ENCODE measurements at regions not wholly inside any gene's neighbourhood (a gene's known extent, or its start where the extent isn't known, plus 50 kb on each side); places are given as distances from the start of the nearest gene placed in this dataset.

DNA sequence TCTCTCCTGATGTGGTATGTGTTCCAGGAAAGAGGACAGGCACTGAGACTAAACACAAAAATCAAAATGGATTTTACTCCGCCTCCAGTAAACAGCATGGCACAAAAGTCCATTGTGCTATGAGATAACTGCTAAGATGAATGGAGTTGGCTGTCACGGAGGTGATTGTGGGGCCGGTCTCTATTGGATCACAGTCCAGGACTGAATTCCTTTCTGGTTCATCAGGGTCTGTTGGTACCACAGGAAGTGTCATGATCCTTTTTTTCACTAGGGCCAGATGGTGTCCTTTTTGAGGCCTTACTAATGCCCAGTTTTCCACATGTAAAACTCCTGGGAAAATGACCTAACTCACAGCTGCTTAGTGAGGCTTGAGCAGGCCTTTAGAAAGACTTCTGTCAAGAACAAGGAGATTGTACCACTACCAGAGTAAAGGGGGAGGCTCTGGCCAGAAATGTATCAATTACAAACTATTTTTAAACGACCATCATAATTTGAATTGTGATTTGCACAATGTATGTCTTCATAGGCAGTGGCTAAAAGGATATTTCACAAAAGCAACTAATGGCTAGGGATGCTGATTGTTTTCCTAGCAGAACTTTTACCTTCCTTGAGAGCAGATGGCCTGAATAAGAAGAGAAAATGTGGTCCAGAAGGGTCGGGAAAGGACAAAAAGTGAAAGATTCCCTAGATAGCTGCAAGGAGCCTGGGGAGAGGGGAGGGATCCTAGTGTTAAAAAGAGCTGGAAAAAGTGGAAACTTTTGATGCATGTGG, 192.2 kb upstream of the POU3F2 start:
- H3K9me3 Mint-ChIP-seq: no peaks in the 10 kb centered on the region
- no peak for ATAC-seq
- peaks cover 2% of the 10 kb centered on the region for H3K27me3 Mint-ChIP-seq
- H3K4me1 Mint-ChIP-seq: no peaks in the 10 kb centered on the region
- no peak overlapping the region for H3K4me3 Mint-ChIP-seq
- no peak overlapping the region for H3K27ac Mint-ChIP-seq
- no peaks in the 10 kb centered on the region for H3K36me3 Mint-ChIP-seq (ENCODE audit: low read depth)
- no peak for DNase-seq

DNA sequence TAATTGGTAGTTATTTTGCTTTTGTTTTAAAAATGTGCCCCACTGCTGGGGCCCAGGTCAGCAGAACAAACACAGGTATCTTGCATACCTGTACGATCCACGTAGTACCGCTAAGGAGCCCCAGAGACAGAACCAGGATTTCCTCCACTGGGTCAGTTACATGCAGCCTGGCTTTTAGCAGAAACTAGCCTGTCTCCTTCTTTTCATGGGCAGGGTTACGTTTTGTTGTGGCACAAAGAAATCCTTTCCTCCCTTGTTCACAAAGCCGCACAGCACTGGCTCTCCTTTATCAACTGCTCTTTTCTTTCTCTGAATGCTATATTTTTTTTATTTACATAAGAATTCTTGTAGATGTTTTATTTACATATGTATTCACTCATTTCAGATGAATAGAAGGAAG, 190.3 kb upstream of the POU3F2 start:
- Mint-ChIP-seq H3K9me3 (no peaks in the 10 kb centered on the region), H3K27ac (no peak overlapping the region), H3K4me3 (no peak overlapping the region), H3K36me3 (ENCODE audit: low read depth) (no peaks in the 10 kb centered on the region), H3K27me3 (peaks cover 2% of the 10 kb centered on the region), H3K4me1 (no peaks in the 10 kb centered on the region)
- no peak for DNase-seq
- ATAC-seq: no peak

DNA sequence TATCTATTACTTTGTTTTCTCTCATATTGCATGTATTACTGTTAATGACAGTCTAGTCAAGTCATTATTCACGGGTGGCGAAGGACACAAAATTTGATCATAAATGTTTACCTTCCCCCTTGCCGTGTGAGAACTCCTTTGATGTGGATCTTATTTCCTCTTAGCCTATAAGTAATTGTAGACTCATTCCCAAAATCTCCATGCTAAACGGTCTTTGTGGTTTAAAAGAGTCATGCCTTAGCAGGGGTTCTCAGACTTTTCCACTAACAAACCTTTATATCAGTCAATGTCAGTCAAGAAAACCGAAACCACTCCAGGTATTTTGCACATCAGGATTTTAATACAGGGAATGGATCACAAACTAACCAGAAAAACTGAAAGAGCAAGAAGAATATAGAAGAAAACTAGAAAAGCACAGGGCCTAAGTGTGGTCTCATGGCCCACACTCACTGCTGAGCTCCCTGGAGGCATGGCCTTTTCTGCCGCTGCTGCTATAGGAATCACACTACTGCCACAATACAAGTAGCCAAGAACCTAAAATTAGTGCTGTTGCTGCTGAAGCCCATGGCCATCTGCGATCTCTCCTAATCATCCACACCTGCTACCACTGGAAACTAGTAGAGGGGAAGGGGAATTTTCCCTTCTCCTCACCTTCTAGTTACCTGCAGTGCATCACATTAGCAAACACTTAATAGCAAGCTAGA, 186.0 kb upstream of the POU3F2 start:
- H3K4me1 Mint-ChIP-seq: no peaks in the 10 kb centered on the region
- no peaks in the 10 kb centered on the region for H3K9me3 Mint-ChIP-seq
- peaks cover 2% of the 10 kb centered on the region for H3K27me3 Mint-ChIP-seq
- no peak for ATAC-seq
- DNase-seq: no peak
- H3K27ac Mint-ChIP-seq: no peak overlapping the region
- no peaks in the 10 kb centered on the region for H3K36me3 Mint-ChIP-seq (ENCODE audit: low read depth)
- H3K4me3 Mint-ChIP-seq: no peak overlapping the region

DNA sequence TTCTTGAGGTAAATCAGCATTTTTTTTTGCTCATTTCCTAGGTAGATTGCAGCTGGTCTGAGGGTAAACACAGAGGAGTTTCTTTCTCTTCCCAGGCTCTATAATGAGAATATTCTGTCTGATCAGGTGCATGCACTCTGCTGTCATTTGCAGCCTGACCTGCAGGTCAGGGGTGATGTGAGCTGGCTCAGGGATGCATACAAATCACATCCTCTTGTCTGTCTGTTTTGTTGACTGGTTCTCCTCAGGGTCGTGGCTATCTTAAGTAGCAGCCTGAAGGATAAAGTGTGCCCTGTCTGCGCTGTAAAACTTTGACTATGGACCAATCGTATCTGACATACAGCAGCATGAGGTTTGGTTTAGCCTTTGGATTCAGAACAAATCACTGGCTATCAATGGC, 183.4 kb upstream of the POU3F2 start:
- ATAC-seq (no peak), DNase-seq (no peak)
- no peaks in the 10 kb centered on the region for H3K36me3 Mint-ChIP-seq (ENCODE audit: low read depth)
- no peaks in the 10 kb centered on the region for H3K27me3 Mint-ChIP-seq
- H3K4me3 Mint-ChIP-seq: no peak overlapping the region
- no peaks in the 10 kb centered on the region for H3K4me1 Mint-ChIP-seq
- no peaks in the 10 kb centered on the region for H3K9me3 Mint-ChIP-seq
- no peak overlapping the region for H3K27ac Mint-ChIP-seq

DNA sequence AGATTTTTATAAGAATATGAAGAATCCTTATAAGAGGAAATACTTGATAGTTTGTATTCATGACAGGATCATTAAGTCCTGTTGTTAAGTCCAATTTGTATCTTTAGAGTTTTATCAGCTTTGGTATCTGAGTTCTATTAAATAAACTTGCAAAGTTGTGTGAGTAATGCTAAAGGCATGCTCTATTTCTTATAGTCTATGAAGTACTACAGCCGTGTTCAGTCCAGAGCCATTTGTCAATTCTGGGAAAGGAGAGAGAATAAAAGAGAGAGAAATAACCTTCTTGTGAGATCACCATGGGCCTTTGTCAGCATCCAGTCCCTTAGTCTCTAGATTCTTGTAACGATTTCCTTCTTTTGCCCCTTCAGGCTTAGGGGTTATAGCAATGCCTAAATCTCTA, 181.2 kb upstream of the POU3F2 start:
- Mint-ChIP-seq H3K36me3 (ENCODE audit: low read depth) (no peaks in the 10 kb centered on the region), H3K4me1 (no peaks in the 10 kb centered on the region), H3K9me3 (peaks cover under 1% of the 10 kb centered on the region), H3K27me3 (no peaks in the 10 kb centered on the region), H3K4me3 (no peak overlapping the region), H3K27ac (no peak overlapping the region)
- ATAC-seq: no peak
- DNase-seq: no peak

DNA sequence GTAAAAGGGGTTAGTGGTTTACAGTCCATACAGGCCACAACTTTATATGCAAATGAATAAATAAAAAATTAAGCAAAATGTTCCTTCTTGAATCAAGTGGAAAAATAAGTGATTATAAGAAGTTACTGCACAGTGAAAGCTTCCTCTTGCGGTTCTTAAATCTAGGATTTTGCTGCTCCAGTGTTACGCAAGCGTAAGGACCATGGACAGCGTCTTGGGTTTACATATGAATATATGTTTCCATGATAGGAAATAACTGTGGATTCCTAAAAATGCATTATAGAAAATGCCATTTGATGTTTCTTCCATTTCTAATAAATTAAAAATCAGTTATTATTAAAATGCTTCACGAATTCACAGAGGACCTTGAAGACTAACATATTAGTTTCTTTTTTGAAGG, 176.6 kb upstream of the POU3F2 start:
- no peak for ATAC-seq
- peak; percentile 9 for DNase-seq
- Mint-ChIP-seq H3K4me3 (no peak overlapping the region), H3K27me3 (no peaks in the 10 kb centered on the region), H3K27ac (no peak overlapping the region), H3K36me3 (ENCODE audit: low read depth) (no peaks in the 10 kb centered on the region), H3K9me3 (peaks cover 10% of the 10 kb centered on the region), H3K4me1 (no peaks in the 10 kb centered on the region)

DNA sequence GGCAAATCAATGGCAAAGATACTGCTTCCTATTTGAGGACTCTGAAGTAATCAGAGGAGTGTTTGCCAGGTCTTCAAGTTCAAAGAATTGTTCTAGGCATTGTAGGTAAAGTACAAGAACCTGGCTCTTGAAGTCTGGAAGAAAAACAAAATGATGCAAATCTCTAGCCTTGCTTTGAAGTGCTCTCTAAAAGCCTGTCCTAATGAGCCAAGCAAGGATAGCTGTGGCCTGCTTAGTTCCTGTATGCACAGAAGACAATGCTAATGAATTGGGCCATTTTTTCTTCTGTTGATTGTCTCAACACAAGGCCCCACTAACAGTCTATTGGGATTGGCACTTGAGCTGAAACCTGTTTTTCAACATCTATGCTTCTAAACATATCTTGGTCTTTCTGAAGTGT, 165.0 kb upstream of the POU3F2 start:
- DNase-seq: no peak
- no peaks in the 10 kb centered on the region for H3K36me3 Mint-ChIP-seq (ENCODE audit: low read depth)
- no peak for ATAC-seq
- no peak overlapping the region for H3K27ac Mint-ChIP-seq
- no peak overlapping the region for H3K4me3 Mint-ChIP-seq
- H3K27me3 Mint-ChIP-seq: no peaks in the 10 kb centered on the region
- H3K4me1 Mint-ChIP-seq: no peaks in the 10 kb centered on the region
- H3K9me3 Mint-ChIP-seq: no peaks in the 10 kb centered on the region

DNA sequence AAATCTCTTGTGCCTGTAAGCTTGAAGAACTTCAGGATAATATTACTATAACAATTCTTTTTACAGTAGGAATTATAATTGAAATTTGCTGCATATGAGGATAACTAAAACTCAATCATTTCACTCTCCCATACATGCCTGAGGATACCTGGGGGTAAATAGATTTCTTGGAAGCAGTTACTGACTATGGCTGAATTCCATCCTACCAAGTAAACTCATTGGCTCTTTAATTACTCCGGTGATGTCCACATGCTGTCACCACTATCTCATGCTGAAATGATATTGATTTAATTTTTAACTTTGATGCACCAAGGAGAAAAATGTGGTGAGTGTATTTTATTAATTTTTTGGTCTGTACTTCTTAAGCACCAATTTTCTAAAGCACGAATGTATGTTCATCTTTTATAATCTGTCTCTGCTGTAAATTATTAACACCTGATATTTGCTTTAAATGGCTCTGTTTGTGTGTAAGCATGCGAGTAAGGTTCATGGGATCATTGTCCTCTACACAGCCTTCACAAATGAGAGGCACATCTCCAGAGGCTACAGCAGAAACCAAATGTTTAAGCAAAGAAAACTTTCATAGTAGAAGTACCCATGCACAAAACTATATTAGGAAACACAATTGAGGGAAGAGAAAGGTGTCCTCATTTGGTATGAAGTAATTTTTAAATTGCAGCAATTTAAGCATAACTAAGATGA, 164.2 kb upstream of the POU3F2 start:
- Mint-ChIP-seq H3K9me3 (no peaks in the 10 kb centered on the region), H3K4me1 (no peaks in the 10 kb centered on the region), H3K27ac (no peak overlapping the region), H3K27me3 (no peaks in the 10 kb centered on the region), H3K4me3 (no peak overlapping the region), H3K36me3 (ENCODE audit: low read depth) (no peaks in the 10 kb centered on the region)
- no peak for ATAC-seq
- DNase-seq: no peak

DNA sequence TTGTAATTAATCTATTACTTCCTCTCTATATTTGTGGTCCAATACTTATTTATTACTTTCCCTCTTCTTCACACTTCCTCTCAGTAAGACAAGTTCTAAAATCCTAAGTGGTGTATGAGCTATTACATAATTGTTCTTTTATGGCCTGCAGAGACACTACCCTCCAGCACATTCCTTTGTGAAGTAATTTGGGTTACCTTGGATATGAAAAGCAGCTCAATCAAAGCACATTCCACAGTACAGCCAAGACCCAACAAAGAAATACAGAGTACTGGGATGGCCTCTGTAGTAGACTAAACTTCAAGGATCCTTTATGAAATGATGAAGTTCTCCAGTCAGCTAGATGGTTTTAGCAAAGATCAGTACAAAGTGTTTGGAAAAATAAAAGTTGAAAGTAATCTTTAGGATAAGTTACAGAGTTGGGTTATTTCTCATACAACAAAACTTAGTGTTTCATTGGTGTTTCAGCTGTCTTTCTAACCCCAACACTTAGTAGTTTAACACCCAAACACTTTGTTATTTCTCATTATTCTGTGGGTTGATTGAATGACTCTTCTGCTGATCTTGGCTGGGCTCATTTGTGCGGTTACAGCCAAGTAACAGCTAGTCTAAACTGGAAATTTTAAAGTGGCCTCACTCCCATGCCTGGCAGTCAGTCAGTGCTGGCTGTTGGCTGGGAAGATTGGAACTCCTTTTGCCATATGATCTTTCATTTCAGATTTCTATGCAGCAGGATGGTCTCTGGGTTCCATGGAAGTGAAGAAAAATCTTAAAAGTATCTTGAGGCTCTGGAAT, 161.5 kb upstream of the POU3F2 start:
- Mint-ChIP-seq H3K9me3 (no peaks in the 10 kb centered on the region), H3K36me3 (ENCODE audit: low read depth) (no peaks in the 10 kb centered on the region), H3K27ac (no peak overlapping the region), H3K4me1 (no peaks in the 10 kb centered on the region), H3K4me3 (no peak overlapping the region), H3K27me3 (no peaks in the 10 kb centered on the region)
- ATAC-seq (no peak), DNase-seq (no peak)

DNA sequence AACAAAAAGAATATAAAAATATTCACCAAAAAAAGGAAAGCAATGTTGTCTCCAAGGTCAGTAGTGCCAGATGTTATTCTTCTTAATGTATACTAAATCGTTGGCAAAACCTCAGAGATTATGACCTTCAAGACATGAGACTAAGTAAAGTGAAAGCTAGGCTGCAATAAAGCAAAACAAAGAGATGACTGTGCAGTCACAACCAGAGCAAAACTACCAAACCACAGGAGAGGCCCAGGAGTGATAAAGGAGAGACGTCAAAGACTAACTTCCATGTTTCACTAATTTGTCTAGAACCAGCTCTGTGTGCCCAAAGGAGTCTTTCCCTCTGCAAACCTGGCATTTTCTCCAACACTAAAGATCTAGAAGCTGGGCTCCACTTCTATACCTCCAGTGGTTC, 155.9 kb upstream of the POU3F2 start:
- DNase-seq: no peak
- H3K9me3 Mint-ChIP-seq: no peaks in the 10 kb centered on the region
- H3K4me1 Mint-ChIP-seq: no peaks in the 10 kb centered on the region
- no peak for ATAC-seq
- no peak overlapping the region for H3K4me3 Mint-ChIP-seq
- no peaks in the 10 kb centered on the region for H3K27me3 Mint-ChIP-seq
- no peak overlapping the region for H3K27ac Mint-ChIP-seq
- no peaks in the 10 kb centered on the region for H3K36me3 Mint-ChIP-seq (ENCODE audit: low read depth)

DNA sequence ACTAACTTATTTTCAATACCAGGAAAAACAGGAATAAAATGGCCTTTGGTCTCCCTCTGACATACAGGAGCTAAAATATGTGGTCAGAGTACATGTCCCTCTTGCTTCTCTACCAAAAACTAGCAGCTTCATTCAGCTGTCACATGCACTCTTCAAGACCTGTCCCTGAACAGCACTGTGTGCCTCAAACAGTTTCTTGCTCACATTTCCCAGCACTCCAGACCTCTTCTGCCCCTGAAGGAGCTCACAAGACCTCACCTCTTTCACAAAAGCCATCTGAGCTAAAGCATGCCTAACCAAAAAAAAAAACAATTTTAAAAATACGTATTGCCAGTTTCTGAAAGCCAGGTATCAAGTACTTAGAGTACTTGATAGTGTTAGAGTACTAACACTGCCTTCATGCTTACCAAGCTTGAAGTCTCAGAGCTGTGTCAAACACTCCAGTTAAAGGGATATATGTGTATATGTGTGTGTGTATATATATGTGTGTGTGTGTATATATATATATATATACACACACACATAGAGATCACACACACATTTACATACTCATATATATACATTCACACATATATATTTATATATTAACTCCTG, 148.3 kb upstream of the POU3F2 start:
- Mint-ChIP-seq H3K9me3 (no peaks in the 10 kb centered on the region), H3K27ac (no peak overlapping the region), H3K4me1 (no peaks in the 10 kb centered on the region), H3K27me3 (peaks cover 3% of the 10 kb centered on the region), H3K36me3 (ENCODE audit: low read depth) (no peaks in the 10 kb centered on the region), H3K4me3 (no peak overlapping the region)
- no peak for ATAC-seq
- DNase-seq: no peak

DNA sequence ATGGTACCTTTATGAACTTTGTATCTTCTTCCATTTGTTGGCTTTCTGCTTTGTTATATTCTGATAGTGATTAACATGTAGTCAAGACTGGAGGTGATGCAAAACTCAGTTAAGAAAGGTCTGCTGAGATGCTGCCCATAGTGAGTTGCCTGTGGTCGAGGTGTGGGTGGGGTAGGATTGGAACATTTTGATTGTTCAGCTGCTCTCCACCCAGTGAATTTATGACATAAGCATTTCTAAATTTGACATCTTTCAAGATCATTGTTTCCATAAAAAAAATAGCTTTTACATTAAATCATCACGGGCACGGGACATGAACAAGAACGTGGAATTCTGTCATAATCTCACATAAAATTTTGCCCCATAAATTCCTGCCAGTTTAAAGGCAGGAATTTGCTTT, 146.6 kb upstream of the POU3F2 start:
- H3K4me3 Mint-ChIP-seq: no peak overlapping the region
- peaks cover 3% of the 10 kb centered on the region for H3K27me3 Mint-ChIP-seq
- no peak for ATAC-seq
- no peak for DNase-seq
- H3K36me3 Mint-ChIP-seq (ENCODE audit: low read depth): no peaks in the 10 kb centered on the region
- H3K9me3 Mint-ChIP-seq: no peaks in the 10 kb centered on the region
- no peaks in the 10 kb centered on the region for H3K4me1 Mint-ChIP-seq
- H3K27ac Mint-ChIP-seq: no peak overlapping the region

DNA sequence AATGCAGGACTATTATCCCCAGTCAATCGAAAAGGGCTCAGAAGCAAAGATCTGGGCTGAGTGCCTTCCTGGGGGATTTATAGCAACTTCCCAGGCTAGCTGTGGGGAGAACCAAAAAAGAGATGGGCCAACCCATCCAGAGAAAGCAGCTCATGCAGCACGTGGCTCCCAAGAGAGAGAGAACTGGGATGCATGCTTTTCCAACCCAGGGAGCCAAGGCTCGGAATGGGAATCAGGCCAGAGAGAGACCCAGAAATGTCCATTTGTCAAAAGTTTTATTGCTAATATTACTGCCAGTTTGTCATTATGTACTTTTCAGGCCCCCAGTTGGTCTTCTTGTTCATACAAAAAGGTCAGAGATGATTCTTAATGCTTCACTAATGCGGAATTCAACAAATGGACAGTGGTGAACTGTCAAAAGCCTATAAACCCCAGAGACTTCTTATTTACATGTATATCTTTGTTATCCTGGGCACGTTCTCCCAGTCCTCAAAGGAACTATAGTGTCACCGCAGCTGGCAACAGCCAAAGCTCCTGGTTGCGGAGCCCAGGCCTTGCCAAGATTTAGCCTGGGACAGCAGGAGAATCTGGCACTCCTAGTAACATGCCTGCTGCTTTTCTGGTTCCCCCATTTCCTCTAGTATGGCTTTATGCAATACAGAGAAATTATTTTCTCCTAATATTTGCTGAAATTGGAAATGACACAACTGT, 139.1 kb upstream of the POU3F2 start:
- Mint-ChIP-seq H3K27me3 (no peaks in the 10 kb centered on the region), H3K27ac (no peak overlapping the region), H3K4me1 (no peaks in the 10 kb centered on the region), H3K36me3 (ENCODE audit: low read depth) (no peaks in the 10 kb centered on the region), H3K4me3 (no peak overlapping the region), H3K9me3 (no peaks in the 10 kb centered on the region)
- DNase-seq: no peak
- no peak for ATAC-seq

DNA sequence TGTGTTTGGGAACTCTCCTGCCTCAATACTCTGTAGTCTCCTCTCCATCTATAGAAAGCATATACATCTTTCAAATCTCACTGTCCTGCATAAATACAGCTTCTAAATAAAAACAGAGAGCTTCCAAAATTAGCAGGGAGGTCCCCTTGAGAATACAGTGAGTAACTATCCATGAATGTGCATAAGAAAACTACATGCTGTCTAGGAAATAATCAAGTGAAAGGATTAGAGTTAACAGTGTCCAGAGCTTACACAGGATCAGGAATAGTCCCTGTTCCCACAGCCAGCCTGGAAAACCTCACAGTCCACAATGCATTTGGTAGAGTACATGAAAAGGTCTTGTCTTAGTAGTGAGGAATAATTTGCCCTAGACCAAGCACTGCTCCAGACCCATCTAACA, 123.0 kb upstream of the POU3F2 start:
- Mint-ChIP-seq H3K27me3 (peaks cover 2% of the 10 kb centered on the region), H3K4me1 (no peaks in the 10 kb centered on the region), H3K27ac (no peak overlapping the region), H3K36me3 (ENCODE audit: low read depth) (no peaks in the 10 kb centered on the region), H3K4me3 (no peak overlapping the region), H3K9me3 (no peaks in the 10 kb centered on the region)
- ATAC-seq: no peak
- DNase-seq: no peak

Measured in activated naive CD8-positive, alpha-beta T cell treated with anti-CD3 and anti-CD28 coated beads, Interleukin-2, amount 50 U/mL, for 24 hours (primary cell).